Keratinocyte (primary cell): ENCODE measurements at regions not wholly inside any gene's neighbourhood (a gene's known extent, or its start where the extent isn't known, plus 50 kb on each side); places are given as distances from the start of the nearest gene placed in this dataset.

Experiments used
- DNase-seq: peaks from one replicate; pipeline ENCODE4 v3.0.0-alpha.2; 2011; ENCODE audit warnings: low read depth, missing footprints, low spot score
- FAIRE-seq: peaks from 2 replicates; lab custom pipeline; 2011; peaks lifted over from hg19 to GRCh38; lab: Jason Lieb, UNC
- H2AFZ ChIP-seq: 2 replicates; pipeline ENCODE4 v1.6.0; 2012; ENCODE audit warnings: low read length, control low read depth, inconsistent platforms; ENCODE audit not compliant: control insufficient read depth
- H3K27ac ChIP-seq: 2 replicates; pipeline ENCODE4 v1.5.1; 2011; ENCODE audit warnings: low read length; ENCODE audit not compliant: control insufficient read depth, insufficient read depth
- H3K27me3 ChIP-seq: 3 replicates; pipeline ENCODE4 v1.6.0; 2011; ENCODE audit warnings: low read length; ENCODE audit not compliant: control insufficient read depth, insufficient read depth; ENCODE audit errors: extremely low read depth
- H3K36me3 ChIP-seq, 2 experiments: 2 replicates in 1 of 2; 3 replicates in 1 of 2; pipeline ENCODE4 v1.5.1; 2011; ENCODE audit warnings: low read length in 2 of 2, mild to moderate bottlenecking in 1 of 2; ENCODE audit not compliant: control insufficient read depth in 2 of 2, insufficient read depth in 2 of 2; ENCODE audit errors: extremely low read depth in 1 of 2
- H3K4me1 ChIP-seq: 3 replicates; pipeline ENCODE4 v1.5.1; 2011; ENCODE audit warnings: low read length; ENCODE audit not compliant: control insufficient read depth, insufficient read depth; ENCODE audit errors: extremely low read depth
- H3K4me2 ChIP-seq: 3 replicates; pipeline ENCODE4 v1.6.0; 2011; ENCODE audit warnings: low read depth, low read length; ENCODE audit not compliant: control insufficient read depth, insufficient read depth; ENCODE audit errors: extremely low read depth
- H3K4me3 ChIP-seq, 3 experiments: fragments of 200-600 bp in 1 of 3; sonication (generic) in 1 of 3; 2 replicates in 2 of 3; 3 replicates in 1 of 3; pipeline ENCODE4 v1.5.1; 2011 to 2016; ENCODE audit warnings: low read length in 3 of 3, mild to moderate bottlenecking in 3 of 3, control low read depth in 2 of 3, inconsistent platforms in 1 of 3, low read depth in 1 of 3, mixed read lengths in 1 of 3, mixed run types in 1 of 3, moderate library complexity in 1 of 3; ENCODE audit not compliant: control insufficient read depth in 2 of 3, insufficient read depth in 2 of 3; ENCODE audit errors: extremely low read depth in 1 of 3
- H3K79me2 ChIP-seq: 2 replicates; pipeline ENCODE4 v1.6.0; 2012; ENCODE audit warnings: low read length; ENCODE audit not compliant: control insufficient read depth, insufficient read depth
- H3K9ac ChIP-seq: 3 replicates; pipeline ENCODE4 v1.6.0; 2011; ENCODE audit warnings: low read length; ENCODE audit not compliant: control insufficient read depth, insufficient read depth; ENCODE audit errors: extremely low read depth
- H3K9me1 ChIP-seq: 3 replicates; pipeline ENCODE4 v1.6.0; 2011; ENCODE audit warnings: low read length; ENCODE audit not compliant: control insufficient read depth, insufficient read depth; ENCODE audit errors: extremely low read depth
- H3K9me3 ChIP-seq: 2 replicates; pipeline ENCODE4 v1.5.1; 2012; ENCODE audit warnings: low read depth, low read length; ENCODE audit not compliant: control insufficient read depth
- H4K20me1 ChIP-seq: 3 replicates; pipeline ENCODE4 v1.6.0; 2011; ENCODE audit warnings: low read length; ENCODE audit not compliant: control insufficient read depth, insufficient read depth; ENCODE audit errors: extremely low read depth
- EZH2 ChIP-seq: IDR thresholded peaks from one replicate; pipeline ENCODE4 v1.6.1; 2012; ENCODE audit warnings: inconsistent platforms, mild to moderate bottlenecking, low read length, moderate library complexity
- dilution Hi-C: fragments of 300-500 bp; cut with MboI; formaldehyde crosslinking; loops from one replicate; pipeline ENCODE4 v1.7.0; 2020; ENCODE audit warnings: low sequenced_read_pairs; ENCODE audit not compliant: extremely low pct_ligation_motif_present
- TF ChIP-seq, protein P1 (sequence below), 3 experiments: IDR thresholded peaks in 1 of 3; conservative IDR thresholded peaks in 1 of 3; optimal IDR thresholded peaks in 1 of 3; 2 replicates in 2 of 3; 3 replicates in 1 of 3; pipeline versions ENCODE3 to v1.5.1; 2011; ENCODE audit warnings: low read length in 3 of 3, mild to moderate bottlenecking in 3 of 3, moderate library complexity in 2 of 3, control low read depth in 1 of 3, inconsistent platforms in 1 of 3; ENCODE audit not compliant: insufficient read depth in 2 of 3; ENCODE audit errors: extremely low read depth in 1 of 3

DNA sequence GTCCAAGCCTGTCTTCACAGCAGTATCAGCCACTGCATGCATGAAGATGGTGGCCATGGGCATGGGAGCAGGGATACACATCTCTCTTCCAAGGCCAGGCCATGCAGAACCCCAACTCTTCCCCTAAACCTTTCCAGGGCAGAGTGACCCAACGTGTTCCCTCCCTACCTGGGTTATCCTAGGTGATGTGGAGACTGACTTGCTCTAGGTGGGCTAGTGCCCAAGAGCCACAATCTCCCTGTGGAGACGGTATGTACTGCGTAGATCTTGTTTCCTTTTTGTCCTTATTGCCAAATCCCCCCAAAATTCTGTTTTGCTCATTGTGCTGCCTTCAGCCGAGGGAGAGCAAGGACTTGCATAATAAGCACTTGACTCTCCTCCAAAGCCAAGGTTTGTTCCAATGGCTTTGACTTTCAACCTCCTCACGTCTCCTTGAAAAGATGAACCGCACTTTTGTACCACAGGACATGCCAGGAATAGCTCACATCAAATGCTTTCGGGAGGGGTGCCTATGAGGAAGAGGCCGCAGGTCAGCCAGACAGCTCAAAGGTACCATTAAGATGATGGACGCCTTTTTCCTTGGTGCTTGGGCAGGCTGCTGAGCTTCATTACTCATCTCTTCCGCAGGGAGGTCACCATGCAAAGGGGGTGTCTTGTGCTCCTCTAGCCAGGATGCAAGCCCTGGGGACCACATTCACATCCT, 76.2 kb upstream of the GLI2 start:
- FAIRE-seq = no peak

DNA sequence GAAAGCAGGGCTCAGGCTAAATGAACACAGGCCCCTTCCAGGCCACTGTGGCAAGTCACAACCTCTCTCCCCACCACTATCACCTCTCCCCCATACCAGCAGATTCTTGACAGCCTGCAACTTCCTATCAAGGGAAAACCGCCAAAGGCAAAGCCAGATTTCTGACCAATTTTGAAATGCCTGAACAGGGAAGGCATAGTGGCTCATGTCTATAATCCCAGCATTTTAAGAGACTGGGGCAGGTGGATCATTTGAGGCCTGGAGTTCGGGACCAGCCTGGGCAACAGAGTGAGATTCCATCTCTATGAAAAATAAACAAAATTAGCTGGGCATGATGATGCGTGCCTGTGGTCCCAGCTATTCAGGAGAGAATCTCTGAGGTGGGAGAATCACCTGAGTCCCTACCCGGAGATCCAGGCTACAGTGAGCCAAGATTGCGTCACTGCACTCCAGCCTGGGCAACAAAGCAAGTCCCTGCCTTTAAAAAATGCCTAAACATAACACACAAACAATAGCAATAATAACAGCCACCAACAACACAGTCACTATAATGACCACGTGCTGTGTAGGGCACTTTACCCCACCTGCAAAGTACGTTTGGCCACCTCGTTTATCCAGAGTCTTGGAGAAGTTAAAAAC, 75.5 kb upstream of the GLI2 start:
- H3K9ac ChIP-seq = no peak overlapping the region
- no peaks in the 10 kb centered on the region for H4K20me1 ChIP-seq
- no peak for FAIRE-seq
- no peak overlapping the region for H3K27ac ChIP-seq
- H3K4me3 ChIP-seq = no peak overlapping the region
- no peaks in the 10 kb centered on the region for H3K4me1 ChIP-seq
- peaks cover 20% of the 10 kb centered on the region for H3K27me3 ChIP-seq
- TF ChIP-seq EZH2 = no peak
- TF ChIP-seq, protein P1, sequence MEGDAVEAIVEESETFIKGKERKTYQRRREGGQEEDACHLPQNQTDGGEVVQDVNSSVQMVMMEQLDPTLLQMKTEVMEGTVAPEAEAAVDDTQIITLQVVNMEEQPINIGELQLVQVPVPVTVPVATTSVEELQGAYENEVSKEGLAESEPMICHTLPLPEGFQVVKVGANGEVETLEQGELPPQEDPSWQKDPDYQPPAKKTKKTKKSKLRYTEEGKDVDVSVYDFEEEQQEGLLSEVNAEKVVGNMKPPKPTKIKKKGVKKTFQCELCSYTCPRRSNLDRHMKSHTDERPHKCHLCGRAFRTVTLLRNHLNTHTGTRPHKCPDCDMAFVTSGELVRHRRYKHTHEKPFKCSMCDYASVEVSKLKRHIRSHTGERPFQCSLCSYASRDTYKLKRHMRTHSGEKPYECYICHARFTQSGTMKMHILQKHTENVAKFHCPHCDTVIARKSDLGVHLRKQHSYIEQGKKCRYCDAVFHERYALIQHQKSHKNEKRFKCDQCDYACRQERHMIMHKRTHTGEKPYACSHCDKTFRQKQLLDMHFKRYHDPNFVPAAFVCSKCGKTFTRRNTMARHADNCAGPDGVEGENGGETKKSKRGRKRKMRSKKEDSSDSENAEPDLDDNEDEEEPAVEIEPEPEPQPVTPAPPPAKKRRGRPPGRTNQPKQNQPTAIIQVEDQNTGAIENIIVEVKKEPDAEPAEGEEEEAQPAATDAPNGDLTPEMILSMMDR (optimal IDR thresholded peaks at IDR 0.05 in 1 of 3, IDR thresholded peaks at IDR 0.05 in 1 of 3, conservative IDR thresholded peaks at IDR 0.05 in 1 of 3; ENCODE audit: extremely low read depth in 1 of 3, insufficient read depth in 2 of 3, low read length in 3 of 3) = no peak
- no peaks in the 10 kb centered on the region for H3K36me3 ChIP-seq
- DNase-seq = no peak
- H3K4me2 ChIP-seq = no peak overlapping the region
- no peaks in the 10 kb centered on the region for H3K79me2 ChIP-seq
- no peak overlapping the region for H2AFZ ChIP-seq
- H3K9me1 ChIP-seq = no peaks in the 10 kb centered on the region
- no peaks in the 10 kb centered on the region for H3K9me3 ChIP-seq
- dilution Hi-C loops = no loop called here

More for the DNA sequence above, 76.2 kb upstream of the GLI2 start:
- no peak overlapping the region for H3K9ac ChIP-seq
- no peaks in the 10 kb centered on the region for H3K79me2 ChIP-seq
- no peak for TF ChIP-seq EZH2
- TF ChIP-seq, protein P1 (optimal IDR thresholded peaks at IDR 0.05 in 1 of 3, IDR thresholded peaks at IDR 0.05 in 1 of 3, conservative IDR thresholded peaks at IDR 0.05 in 1 of 3; ENCODE audit: extremely low read depth in 1 of 3, insufficient read depth in 2 of 3, low read length in 3 of 3) = no peak
- peaks cover 20% of the 10 kb centered on the region for H3K27me3 ChIP-seq
- H3K4me2 ChIP-seq = no peak overlapping the region
- DNase-seq = no peak
- no peaks in the 10 kb centered on the region for H3K9me1 ChIP-seq
- no peaks in the 10 kb centered on the region for H4K20me1 ChIP-seq
- no peaks in the 10 kb centered on the region for H3K36me3 ChIP-seq
- no peak overlapping the region for H3K4me3 ChIP-seq
- no peaks in the 10 kb centered on the region for H3K4me1 ChIP-seq
- no peaks in the 10 kb centered on the region for H3K9me3 ChIP-seq
- dilution Hi-C loops = no loop called here
- no peak overlapping the region for H3K27ac ChIP-seq
- no peak overlapping the region for H2AFZ ChIP-seq
